Activated naive CD8-positive, alpha-beta T cell treated with anti-CD3 and anti-CD28 coated beads, Interleukin-2, amount 10 ng/mL, durations not matched to agents 7 days and 5 days (primary cell): ENCODE measurements at regions not wholly inside any gene's neighbourhood (a gene's known extent, or its start where the extent isn't known, plus 50 kb on each side); places are given as distances from the start of the nearest gene placed in this dataset.

Experiments
- ATAC-seq: fragments of 150-1000 bp; cut with Tn5 transposase; one replicate; pipeline ENCODE4 v1.10.0; 2021; ENCODE audit warnings: low read depth, moderate library complexity
- POLR2A ChIA-PET: fragments of 350-600 bp; sonication (Branson Sonifier 250); formaldehyde crosslinking; loops from one replicate; lab custom pipeline; 2021; ENCODE audit warnings: antibody characterized with exemption; lab: Charles Lee
- DNase-seq: peaks from one replicate; pipeline ENCODE4 v3.0.0; 2021
- H3K27ac Mint-ChIP-seq: one replicate; pipeline ENCODE4 v1.8.0; 2022; ENCODE audit warnings: mild to moderate bottlenecking, mixed read lengths
- H3K27me3 Mint-ChIP-seq: one replicate; pipeline ENCODE4 v1.8.0; 2022; ENCODE audit warnings: mild to moderate bottlenecking, moderate library complexity, mixed read lengths
- H3K36me3 Mint-ChIP-seq: one replicate; pipeline ENCODE4 v1.8.0; 2021; ENCODE audit warnings: mild to moderate bottlenecking, mixed read lengths
- H3K4me1 Mint-ChIP-seq: one replicate; pipeline ENCODE4 v1.8.0; 2021; ENCODE audit warnings: mixed read lengths
- H3K4me3 Mint-ChIP-seq: one replicate; pipeline ENCODE4 v1.8.0; 2022; ENCODE audit warnings: mild to moderate bottlenecking, moderate library complexity, mixed read lengths
- H3K9me3 Mint-ChIP-seq: one replicate; pipeline ENCODE4 v1.8.0; 2021; ENCODE audit warnings: mixed read lengths

GRCh38 chr19:46911456-46911855 is 50.7 kb downstream of the ARHGAP35 start:
- Mint-ChIP-seq H3K27me3 (no peaks in the 10 kb centered on the region), H3K4me1 (peaks cover 24% of the 10 kb centered on the region), H3K4me3 (no peak overlapping the region), H3K36me3 (peaks cover 6% of the 10 kb centered on the region), H3K27ac (no peak overlapping the region), H3K9me3 (no peaks in the 10 kb centered on the region)
- no peak for DNase-seq
- no peak for ATAC-seq
- POLR2A ChIA-PET, result no interaction called here

GRCh38 chr19:46913198-46913851 is 52.5 kb downstream of the ARHGAP35 start:
- ATAC-seq, result no peak
- H3K27ac Mint-ChIP-seq, result no peak overlapping the region
- POLR2A ChIA-PET, result interaction anchor here (0.6 kb wide), 1 partner anchor 211 kb away, joined by 3 read pairs; no protein-coding TSS in a partner anchor

GRCh38 chr19:46913852-46914430 is 53.1 kb downstream of the ARHGAP35 start:
- POLR2A ChIA-PET, result interaction anchor here (0.6 kb wide), 1 partner anchor 210 kb away, joined by 3 read pairs; no protein-coding TSS in a partner anchor
- H3K27ac Mint-ChIP-seq, result no peak overlapping the region
- ATAC-seq (no peak), DNase-seq (no peak)
- H3K4me3 Mint-ChIP-seq, result no peak overlapping the region
- H3K4me1 Mint-ChIP-seq, result peaks cover 33% of the 10 kb centered on the region
- H3K9me3 Mint-ChIP-seq, result no peaks in the 10 kb centered on the region
- H3K36me3 Mint-ChIP-seq, result peaks cover 9% of the 10 kb centered on the region
- H3K27me3 Mint-ChIP-seq, result no peaks in the 10 kb centered on the region

More at GRCh38 chr19:46913198-46913851, 52.5 kb downstream of the ARHGAP35 start:
- Mint-ChIP-seq H3K36me3 (peaks cover 9% of the 10 kb centered on the region), H3K9me3 (no peaks in the 10 kb centered on the region), H3K4me3 (no peak overlapping the region), H3K27me3 (no peaks in the 10 kb centered on the region), H3K4me1 (peaks cover 30% of the 10 kb centered on the region)
- DNase-seq, result no peak

- Mint-ChIP-seq H3K9me3 (no peaks in the 10 kb centered on the region), H3K4me3 (no peak overlapping the region), H3K27me3 (no peaks in the 10 kb centered on the region), H3K27ac (no peak overlapping the region), H3K4me1 (peaks cover 31% of the 10 kb centered on the region), H3K36me3 (peaks cover 9% of the 10 kb centered on the region)
- ATAC-seq (no peak), DNase-seq (no peak)
- POLR2A ChIA-PET, result no interaction called here
Observed at GRCh38 chr19:46915386-46915785, 54.6 kb downstream of the ARHGAP35 start.

GRCh38 chr19:46917002-46917401 is 56.2 kb downstream of the ARHGAP35 start:
- POLR2A ChIA-PET, result no interaction called here
- Mint-ChIP-seq H3K4me1 (peaks cover 27% of the 10 kb centered on the region), H3K4me3 (no peak overlapping the region), H3K27ac (no peak overlapping the region), H3K36me3 (peaks cover 5% of the 10 kb centered on the region), H3K9me3 (no peaks in the 10 kb centered on the region), H3K27me3 (no peaks in the 10 kb centered on the region)
- ATAC-seq (no peak), DNase-seq (no peak)

GRCh38 chr19:46919324-46919723 is 58.5 kb downstream of the ARHGAP35 start:
- ATAC-seq (no peak), DNase-seq (no peak)
- H3K9me3 Mint-ChIP-seq, result no peaks in the 10 kb centered on the region

GRCh38 chr19:46920362-46920761 is 59.6 kb downstream of the ARHGAP35 start:
- H3K27me3 Mint-ChIP-seq, result no peaks in the 10 kb centered on the region
- no peak overlapping the region for H3K27ac Mint-ChIP-seq
- DNase-seq (no peak), ATAC-seq (no peak)
- peaks cover 27% of the 10 kb centered on the region for H3K4me1 Mint-ChIP-seq
- peaks cover 4% of the 10 kb centered on the region for H3K36me3 Mint-ChIP-seq
- no peaks in the 10 kb centered on the region for H3K9me3 Mint-ChIP-seq
- H3K4me3 Mint-ChIP-seq, result no peak overlapping the region
- POLR2A ChIA-PET, result no interaction called here

More at GRCh38 chr19:46919324-46919723, 58.5 kb downstream of the ARHGAP35 start:
- Mint-ChIP-seq H3K27me3 (no peaks in the 10 kb centered on the region), H3K36me3 (peaks cover 4% of the 10 kb centered on the region), H3K4me3 (no peak overlapping the region), H3K27ac (no peak overlapping the region), H3K4me1 (peaks cover 21% of the 10 kb centered on the region)
- POLR2A ChIA-PET, result no interaction called here

- no peak overlapping the region for H3K27ac Mint-ChIP-seq
- peaks cover 4% of the 10 kb centered on the region for H3K36me3 Mint-ChIP-seq
- H3K4me1 Mint-ChIP-seq, result peaks cover 26% of the 10 kb centered on the region
- H3K4me3 Mint-ChIP-seq, result no peak overlapping the region
- ATAC-seq (no peak), DNase-seq (no peak)
- H3K9me3 Mint-ChIP-seq, result no peaks in the 10 kb centered on the region
- POLR2A ChIA-PET, result no interaction called here
- H3K27me3 Mint-ChIP-seq, result no peaks in the 10 kb centered on the region
Observed at GRCh38 chr19:46921071-46921470, 60.3 kb downstream of the ARHGAP35 start.

GRCh38 chr19:46922465-46922864 is 61.7 kb downstream of the ARHGAP35 start:
- POLR2A ChIA-PET, result no interaction called here
- peaks cover 4% of the 10 kb centered on the region for H3K36me3 Mint-ChIP-seq
- no peaks in the 10 kb centered on the region for H3K27me3 Mint-ChIP-seq
- no peak overlapping the region for H3K27ac Mint-ChIP-seq
- ATAC-seq, result no peak
- no peaks in the 10 kb centered on the region for H3K9me3 Mint-ChIP-seq
- DNase-seq, result no peak
- peaks cover 28% of the 10 kb centered on the region for H3K4me1 Mint-ChIP-seq
- H3K4me3 Mint-ChIP-seq, result no peak overlapping the region

GRCh38 chr19:46924874-46925547 is 64.2 kb downstream of the ARHGAP35 start:
- H3K4me1 Mint-ChIP-seq, result peaks cover 24% of the 10 kb centered on the region
- H3K4me3 Mint-ChIP-seq, result peak overlapping the region; percentile 42
- POLR2A ChIA-PET, result interaction anchor here (0.7 to 1.0 kb wide), 2 partner anchors 11 to 63 kb away, joined by 3 to 4 read pairs; no protein-coding TSS in a partner anchor
- no peaks in the 10 kb centered on the region for H3K9me3 Mint-ChIP-seq
- ATAC-seq (peak; percentile 88), DNase-seq (no peak)
- H3K36me3 Mint-ChIP-seq, result peaks cover 1% of the 10 kb centered on the region
- no peaks in the 10 kb centered on the region for H3K27me3 Mint-ChIP-seq
- H3K27ac Mint-ChIP-seq, result no peak overlapping the region

GRCh38 chr19:46925548-46925950 is 64.8 kb downstream of the ARHGAP35 start:
- no peak for ATAC-seq

GRCh38 chr19:46926170-46927071 is 65.6 kb downstream of the ARHGAP35 start:
- H3K27ac Mint-ChIP-seq, result no peak overlapping the region
- H3K36me3 Mint-ChIP-seq, result peaks cover 1% of the 10 kb centered on the region
- DNase-seq (no peak), ATAC-seq (no peak)
- peaks cover 24% of the 10 kb centered on the region for H3K4me1 Mint-ChIP-seq
- H3K4me3 Mint-ChIP-seq, result no peak overlapping the region
- POLR2A ChIA-PET, result interaction anchor here (0.6 to 1.1 kb wide), 3 partner anchors 29 to 59 kb away, joined by 3 read pairs; no protein-coding TSS in a partner anchor
- H3K9me3 Mint-ChIP-seq, result no peaks in the 10 kb centered on the region
- H3K27me3 Mint-ChIP-seq, result no peaks in the 10 kb centered on the region

More at GRCh38 chr19:46925548-46925950, 64.8 kb downstream of the ARHGAP35 start:
- POLR2A ChIA-PET, result interaction anchor here (1.0 kb wide), 1 partner anchor 11 kb away, joined by 4 read pairs; no protein-coding TSS in a partner anchor
- Mint-ChIP-seq H3K4me3 (no peak overlapping the region), H3K27me3 (no peaks in the 10 kb centered on the region), H3K36me3 (peaks cover 1% of the 10 kb centered on the region), H3K4me1 (peaks cover 24% of the 10 kb centered on the region), H3K27ac (no peak overlapping the region), H3K9me3 (no peaks in the 10 kb centered on the region)
- no peak for DNase-seq
